HT1080 (cell line): ENCODE measurements at regions not wholly inside any gene's neighbourhood (a gene's known extent, or its start where the extent isn't known, plus 50 kb on each side); places are given as distances from the start of the nearest gene placed in this dataset.
"Not testable (repeated sequence)": the region's sequence is repeated elsewhere in the genome, so short reads cannot be mapped to it uniquely, and the experiment has no call there.

ENCODE experiments used
- DNase-seq: peaks from one replicate; pipeline ENCODE4 v3.0.0-alpha.2; 2015; ENCODE audit warnings: low read depth

- DNase-seq = no peak
Observed at GRCh38 chr13:83496501-83496900, 385.8 kb downstream of the SLITRK1 start.

DNA sequence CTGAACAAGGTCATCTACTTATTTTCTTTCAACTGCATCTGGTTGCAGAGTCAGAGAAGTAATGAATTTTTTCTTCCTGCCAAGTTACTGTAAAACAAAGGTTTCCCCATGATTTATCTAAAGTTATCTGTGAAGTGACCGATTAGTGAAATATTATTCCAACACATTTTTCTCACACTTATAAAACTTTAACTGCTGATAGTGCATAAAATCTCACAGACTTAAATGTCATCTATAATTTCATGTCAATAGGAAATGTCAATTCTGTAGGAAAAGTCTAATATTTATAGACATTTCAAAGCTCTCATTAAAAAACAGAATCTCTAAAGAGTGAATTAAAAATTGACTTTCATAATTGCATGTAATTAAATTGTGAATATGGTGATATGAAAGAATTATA lies 397.2 kb downstream of the SLITRK1 start:
- DNase-seq = no peak

- DNase-seq = no peak
Observed at GRCh38 chr13:83471011-83471410, 411.3 kb downstream of the SLITRK1 start.

- no peak for DNase-seq
Observed at GRCh38 chr13:83470133-83470797, 412.0 kb downstream of the SLITRK1 start.

DNA sequence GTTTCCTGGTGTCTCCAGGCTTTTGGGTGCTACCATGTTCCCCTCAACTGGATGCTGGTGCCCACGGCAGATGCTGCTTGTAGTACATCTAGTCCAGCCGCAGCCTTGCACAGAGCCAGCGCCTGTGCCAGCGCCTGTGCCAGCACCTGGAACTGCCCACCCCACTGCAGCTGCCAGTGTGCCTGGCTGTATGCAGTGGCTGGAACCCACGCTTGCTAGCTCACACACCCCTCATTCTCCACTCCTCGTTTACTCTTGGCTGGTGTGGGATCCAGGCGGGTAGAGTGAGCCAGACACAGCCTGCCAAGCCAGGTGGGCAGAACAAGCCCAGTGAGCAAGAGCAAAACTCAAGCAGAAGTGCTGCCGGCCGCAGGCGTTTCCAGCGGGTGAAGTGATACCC lies 428.6 kb downstream of the SLITRK1 start:
- DNase-seq = no peak

- no peak for DNase-seq
Observed at GRCh38 chr13:83453300-83453699, 429.0 kb downstream of the SLITRK1 start.

DNA sequence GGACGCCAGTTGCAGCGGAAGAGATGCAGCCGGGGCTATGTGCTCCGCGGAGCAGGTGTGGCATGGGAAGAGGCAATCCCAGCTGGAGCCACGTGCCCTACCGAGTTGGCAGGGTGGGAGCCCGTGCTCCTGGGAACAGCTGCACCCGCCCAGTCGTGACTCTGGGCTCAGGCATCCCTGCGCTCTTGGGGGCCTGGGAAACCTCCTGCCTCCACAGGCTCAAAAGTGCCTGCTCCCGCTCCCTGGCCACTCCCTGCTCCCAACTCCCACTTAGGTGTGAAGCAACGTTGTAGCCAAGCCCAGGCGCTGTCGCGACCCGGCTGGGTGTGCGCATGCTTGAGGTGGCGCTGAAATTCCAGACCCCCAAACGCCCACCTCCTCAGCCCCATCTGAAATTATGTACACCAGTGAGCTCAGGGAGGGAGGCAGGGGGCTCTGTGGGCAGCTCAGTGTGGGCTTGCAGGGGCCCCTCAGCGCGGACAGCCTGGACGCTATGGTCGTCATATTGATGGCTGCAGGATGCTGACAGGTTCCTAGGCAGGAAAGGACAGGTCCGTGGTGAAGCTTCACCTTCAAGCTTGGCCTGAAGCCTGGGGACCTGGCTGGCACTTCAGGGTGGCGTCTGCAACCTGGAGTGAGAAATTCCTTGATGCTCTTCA lies 429.9 kb downstream of the SLITRK1 start:
- no peak for DNase-seq

- no peak for DNase-seq
Observed at GRCh38 chr13:83450591-83450990, 431.7 kb downstream of the SLITRK1 start.

DNA sequence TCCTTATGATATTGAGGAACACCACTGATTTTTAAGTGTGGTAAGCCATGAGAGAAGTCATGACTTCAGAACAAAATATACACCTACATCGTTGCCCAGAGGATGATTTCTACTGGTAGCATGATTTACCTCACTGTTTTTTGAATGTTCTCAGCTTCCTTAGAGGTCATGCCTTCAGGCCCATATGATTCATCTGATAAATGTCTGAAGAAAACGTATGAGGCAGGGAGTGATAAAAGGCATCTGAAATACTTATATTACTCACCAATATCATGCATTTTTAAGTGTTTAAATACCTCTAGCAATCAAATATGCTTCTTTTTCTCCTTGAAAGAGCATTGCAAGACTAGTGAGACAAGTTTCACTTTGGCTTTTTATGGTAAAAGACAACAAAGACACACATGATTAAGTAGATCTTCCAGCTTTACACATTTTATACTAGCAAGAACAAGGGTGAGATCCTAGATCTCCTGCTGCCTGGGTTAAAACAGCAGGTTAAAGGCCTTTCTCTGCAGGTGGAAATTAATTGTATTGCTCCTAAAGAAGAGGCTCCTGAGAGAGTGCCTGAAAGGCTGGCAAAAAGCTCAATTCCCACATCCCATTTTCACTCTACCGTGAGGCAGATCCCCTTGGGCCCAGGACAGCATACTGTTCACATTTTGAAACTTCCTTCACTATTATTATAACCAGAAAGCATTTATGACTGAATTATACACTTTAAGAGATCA lies 432.4 kb downstream of the SLITRK1 start:
- DNase-seq = peak; percentile 61

DNA sequence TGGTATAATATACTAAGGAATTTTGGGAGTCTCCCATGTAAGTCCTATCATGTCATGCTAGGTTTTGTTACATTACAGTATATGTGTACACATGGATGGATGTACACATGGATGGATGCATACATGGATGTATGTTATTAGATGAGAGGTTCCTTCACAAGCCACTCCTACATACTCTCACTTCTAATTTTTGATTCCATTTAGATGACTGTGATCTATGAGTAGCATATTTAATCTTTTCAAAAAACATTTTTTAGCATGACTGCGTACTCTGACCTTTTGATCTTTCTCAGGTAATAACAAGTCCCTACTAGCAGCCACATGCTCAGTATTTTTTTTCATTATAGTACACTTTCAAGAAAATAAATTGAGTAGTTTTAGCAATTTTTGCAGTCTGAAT lies 441.8 kb downstream of the SLITRK1 start:
- no peak for DNase-seq

DNA sequence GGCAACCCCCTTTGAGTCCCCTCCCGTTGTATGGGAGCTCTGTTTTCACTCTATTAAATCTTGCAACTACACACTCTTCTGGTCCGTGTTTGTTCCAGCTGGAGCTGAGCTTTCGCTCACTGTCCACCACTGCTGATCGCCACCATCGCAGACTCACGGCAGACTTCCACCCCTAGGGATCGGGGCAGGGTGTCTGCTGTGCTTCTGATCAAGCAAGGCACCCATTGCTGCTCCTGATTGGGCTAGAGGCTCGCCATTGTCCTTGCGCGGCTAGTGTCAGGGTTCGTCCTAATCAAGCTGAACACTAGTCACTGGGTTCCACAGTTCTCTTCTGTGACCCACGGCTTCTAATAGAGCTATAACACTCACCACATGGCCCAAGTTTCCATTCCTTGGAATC lies 442.8 kb downstream of the SLITRK1 start:
- DNase-seq = not testable (repeated sequence)

DNA sequence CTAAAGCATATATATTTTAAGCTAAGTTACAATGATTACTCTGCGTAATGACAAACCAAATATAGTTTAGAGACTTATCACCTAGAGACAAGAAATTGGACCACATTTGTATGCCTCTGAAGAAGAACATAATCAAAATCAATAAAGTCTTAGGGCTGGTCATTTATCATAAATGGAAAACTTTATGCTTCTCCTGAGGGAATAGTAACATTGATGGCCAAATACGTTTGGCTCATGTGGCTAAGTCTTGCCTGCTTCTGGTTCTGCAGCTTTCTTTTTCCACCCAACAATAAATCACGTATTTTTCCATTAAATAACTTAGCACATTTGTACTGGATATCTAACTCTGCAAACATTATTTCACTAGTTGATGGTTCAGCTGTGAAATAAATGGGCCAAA lies 458.4 kb downstream of the SLITRK1 start:
- no peak for DNase-seq

GRCh38 chr13:83423381-83423780 lies 458.9 kb downstream of the SLITRK1 start:
- no peak for DNase-seq

DNA sequence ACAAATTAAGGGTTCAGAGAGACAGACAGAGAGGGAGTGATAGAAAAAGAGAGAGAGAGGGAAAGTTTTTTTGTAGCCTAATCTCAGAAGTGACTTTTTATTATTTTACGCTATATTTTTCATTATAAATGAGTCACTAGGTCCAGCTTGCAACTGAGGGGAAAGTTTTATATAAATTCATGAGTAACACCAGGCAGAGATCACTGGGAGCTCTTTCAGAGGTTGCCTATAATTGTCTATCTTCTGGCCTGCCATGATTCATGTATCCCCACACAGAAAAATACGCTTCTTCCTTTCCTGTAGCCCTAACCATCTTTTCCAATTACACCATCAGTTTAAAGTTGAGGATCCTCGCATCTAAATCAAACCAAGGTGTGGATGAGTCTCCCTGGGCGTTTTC lies 467.9 kb downstream of the SLITRK1 start:
- peak; percentile 31 for DNase-seq

- no peak for DNase-seq
Observed at GRCh38 chr13:83386609-83387008, 495.7 kb downstream of the SLITRK1 start.

DNA sequence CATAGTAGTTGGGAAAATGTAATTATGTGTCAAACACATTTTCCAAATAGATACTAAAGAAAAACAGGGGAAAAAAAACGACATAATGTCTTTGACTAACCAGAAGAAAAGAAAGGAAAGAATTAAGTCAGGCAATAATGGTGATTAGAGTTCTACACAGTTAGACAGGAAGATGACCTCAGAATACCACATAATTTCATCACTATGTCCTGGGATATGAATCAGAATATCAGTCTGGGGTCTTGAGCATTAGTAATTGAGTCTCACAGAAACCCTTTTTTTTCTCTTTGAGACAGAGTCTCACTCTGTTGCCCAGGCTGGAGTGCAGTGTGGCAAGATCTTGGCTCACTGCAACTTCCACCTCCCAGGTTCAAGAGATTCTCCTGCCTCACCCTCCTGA lies 503.4 kb downstream of the SLITRK1 start:
- DNase-seq = peak; percentile 46

- DNase-seq = no peak
Observed at GRCh38 chr13:83377491-83377890, 504.8 kb downstream of the SLITRK1 start.

GRCh38 chr13:83372786-83373185 lies 509.5 kb downstream of the SLITRK1 start:
- no peak for DNase-seq

DNA sequence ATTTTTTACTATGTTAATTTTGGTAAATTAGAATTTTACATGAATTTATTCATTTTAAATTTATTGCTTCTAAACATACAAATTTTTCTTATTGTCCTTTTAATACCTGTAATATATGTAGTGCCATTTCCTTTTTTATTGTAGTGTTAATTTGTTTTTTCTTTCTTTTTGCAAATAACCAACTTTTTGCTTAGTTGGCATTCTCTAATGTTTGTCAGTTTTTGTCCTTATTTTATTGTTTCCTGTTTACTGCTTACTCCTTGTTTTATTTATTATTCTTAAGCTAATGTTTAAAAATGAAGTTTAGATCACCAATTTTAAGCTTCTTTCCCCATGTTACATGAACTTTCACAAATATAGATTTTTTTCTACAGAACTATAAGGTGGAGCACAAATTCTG lies 516.6 kb downstream of the SLITRK1 start:
- no peak for DNase-seq

DNA sequence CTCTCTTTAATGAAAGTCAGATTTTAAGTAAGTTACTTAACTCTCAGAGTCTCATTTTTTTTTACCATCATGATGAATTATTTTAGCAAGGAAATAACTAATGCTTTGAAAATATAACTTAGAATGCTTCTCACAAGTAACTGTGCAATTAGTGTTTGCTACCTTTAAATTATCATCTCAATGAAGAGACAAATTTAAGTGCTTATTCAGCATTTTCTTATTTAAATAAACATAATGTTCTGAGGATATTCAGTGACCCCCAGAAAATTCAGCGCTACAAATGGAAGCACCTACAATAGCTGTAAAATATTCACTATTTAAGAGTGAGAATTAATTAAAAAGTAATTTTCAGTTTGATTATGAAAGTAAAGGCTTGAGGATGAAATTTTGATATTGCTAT lies 527.2 kb downstream of the SLITRK1 start:
- DNase-seq = no peak

GRCh38 chr13:83352391-83352790 lies 529.9 kb downstream of the SLITRK1 start:
- no peak for DNase-seq

DNA sequence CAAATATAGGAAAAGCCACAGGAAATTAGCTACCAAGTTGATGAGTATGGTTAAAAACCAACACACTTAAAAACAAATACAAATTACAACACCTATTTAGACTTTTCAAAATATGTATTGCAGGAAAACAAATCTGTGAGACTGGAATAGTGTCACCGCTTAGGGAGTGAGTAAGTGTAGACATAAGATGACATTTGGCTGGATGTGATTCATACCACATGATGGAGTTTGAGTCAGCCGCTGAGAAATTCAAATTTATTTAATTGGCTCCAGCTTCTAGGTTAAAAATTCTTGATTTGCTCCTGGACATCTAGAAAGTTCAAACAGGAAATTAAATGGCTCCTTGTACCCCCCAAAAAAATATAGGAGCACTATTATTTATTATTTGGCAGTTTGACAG lies 531.7 kb downstream of the SLITRK1 start:
- peak; percentile 57 for DNase-seq

GRCh38 chr13:83344518-83344917 lies 537.8 kb downstream of the SLITRK1 start:
- DNase-seq = no peak
